ENCODE measurements at regions not wholly inside any gene's neighbourhood (a gene's known extent, or its start where the extent isn't known, plus 50 kb on each side); places are given as distances from the start of the nearest gene placed in this dataset.
A peak's percentile ranks its signal among the peaks of the same experiment; 100 is the strongest.

- no peak for TF ChIP-seq CTCF (IDR thresholded peaks at IDR 0.05; ENCODE audit: extremely low read depth, insufficient read depth, missing control alignments)
- DNase-seq (ENCODE audit: low spot score), result no peak
- in situ Hi-C loops (cut with MboI; ENCODE audit: low pct_unique_long_range_greater_than_20kb, low sequenced_read_pairs, unreplicated experiment), result no loop called here
These were observed 265.7 kb upstream of the ZC3H15 start for GRCh38 chr2:186220409-186220808.

- TF ChIP-seq CTCF (IDR thresholded peaks at IDR 0.05; ENCODE audit: extremely low read depth, insufficient read depth, missing control alignments), result no peak
- in situ Hi-C loops (cut with MboI; ENCODE audit: low pct_unique_long_range_greater_than_20kb, low sequenced_read_pairs, unreplicated experiment), result no loop called here
- no peak for DNase-seq (ENCODE audit: low spot score)
These were observed 256.8 kb upstream of the ZC3H15 start for GRCh38 chr2:186229265-186229664.

GRCh38 chr2:186241874-186242273 is 244.2 kb upstream of the ZC3H15 start:
- no peak for DNase-seq (ENCODE audit: low spot score)
- in situ Hi-C loops (cut with MboI; ENCODE audit: low pct_unique_long_range_greater_than_20kb, low sequenced_read_pairs, unreplicated experiment), result no loop called here
- TF ChIP-seq CTCF (IDR thresholded peaks at IDR 0.05; ENCODE audit: extremely low read depth, insufficient read depth, missing control alignments), result no peak

GRCh38 chr2:186254759-186255158 is 231.3 kb upstream of the ZC3H15 start:
- no peak for TF ChIP-seq CTCF (IDR thresholded peaks at IDR 0.05; ENCODE audit: extremely low read depth, insufficient read depth, missing control alignments)
- no peak for DNase-seq (ENCODE audit: low spot score)
- in situ Hi-C loops (cut with MboI; ENCODE audit: low pct_unique_long_range_greater_than_20kb, low sequenced_read_pairs, unreplicated experiment), result no loop called here

- in situ Hi-C loops (cut with MboI; ENCODE audit: low pct_unique_long_range_greater_than_20kb, low sequenced_read_pairs, unreplicated experiment), result no loop called here
- no peak for TF ChIP-seq CTCF (IDR thresholded peaks at IDR 0.05; ENCODE audit: extremely low read depth, insufficient read depth, missing control alignments)
- DNase-seq (ENCODE audit: low spot score), result no peak
These were observed 230.2 kb upstream of the ZC3H15 start for GRCh38 chr2:186255823-186256222.

GRCh38 chr2:186256540-186256939 is 229.5 kb upstream of the ZC3H15 start:
- peak; percentile 12 for DNase-seq (ENCODE audit: low spot score)
- in situ Hi-C loops (cut with MboI; ENCODE audit: low pct_unique_long_range_greater_than_20kb, low sequenced_read_pairs, unreplicated experiment), result no loop called here
- TF ChIP-seq CTCF (IDR thresholded peaks at IDR 0.05; ENCODE audit: extremely low read depth, insufficient read depth, missing control alignments), result peak; percentile 51

GRCh38 chr2:186263673-186264250 is 222.3 kb upstream of the ZC3H15 start:
- no peak for TF ChIP-seq CTCF (IDR thresholded peaks at IDR 0.05; ENCODE audit: extremely low read depth, insufficient read depth, missing control alignments)
- no peak for DNase-seq (ENCODE audit: low spot score)
- in situ Hi-C loops (cut with MboI; ENCODE audit: low pct_unique_long_range_greater_than_20kb, low sequenced_read_pairs, unreplicated experiment), result no loop called here
